ENCODE measurements at regions not wholly inside any gene's neighbourhood (a gene's known extent, or its start where the extent isn't known, plus 50 kb on each side); places are given as distances from the start of the nearest gene placed in this dataset.
"Not testable (repeated sequence)": the region's sequence is repeated elsewhere in the genome, so short reads cannot be mapped to it uniquely, and the experiment has no call there.

- DNase-seq (ENCODE audit: low read depth, low spot score) = no peak
Measured at GRCh38 chr4:98828801-98829200, 100.1 kb downstream of the EIF4E start.

DNA sequence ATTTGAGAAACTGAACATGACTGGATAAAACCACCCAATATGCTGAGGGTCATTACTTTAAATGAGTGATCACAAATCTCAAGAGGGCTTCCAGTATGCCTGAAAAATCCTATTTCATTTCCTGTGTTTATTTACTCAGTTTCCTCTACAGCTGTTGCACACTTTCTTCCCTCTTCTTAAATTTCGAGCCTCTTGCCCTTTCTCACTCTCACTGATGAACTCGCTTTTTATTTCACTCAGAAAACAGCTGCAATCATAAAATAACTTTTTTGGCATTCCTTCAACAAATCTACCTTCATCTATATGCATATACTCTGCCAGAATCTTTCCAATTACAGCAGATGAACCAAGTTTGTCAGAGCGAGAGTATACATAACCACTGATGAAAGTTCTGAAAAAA is 101.3 kb downstream of the EIF4E start:
- no peak for DNase-seq (ENCODE audit: low read depth, low spot score)

DNA sequence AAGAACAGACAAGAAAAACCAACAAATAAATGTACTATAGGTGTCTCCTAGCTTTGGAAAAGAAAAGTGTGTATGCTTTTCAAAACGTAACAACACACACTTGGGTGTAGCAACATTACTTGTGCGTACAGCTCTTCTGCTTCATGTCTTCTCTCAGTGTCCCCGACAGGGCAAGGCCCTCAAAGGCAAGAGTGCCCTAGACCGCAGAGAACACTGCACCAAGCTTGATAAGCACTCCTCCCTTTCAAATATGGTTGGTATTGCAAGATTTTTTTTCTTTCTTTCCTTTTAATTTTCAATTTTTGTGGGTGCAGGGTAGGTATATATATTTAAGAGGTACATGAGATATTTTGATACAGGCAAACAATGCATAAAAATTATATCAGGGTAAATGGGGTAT is 106.8 kb downstream of the EIF4E start:
- DNase-seq (ENCODE audit: low read depth, low spot score) = no peak

- not testable (repeated sequence) for DNase-seq (ENCODE audit: low read depth, low spot score)
Measured at GRCh38 chr4:98818116-98818515, 110.8 kb downstream of the EIF4E start.

GRCh38 chr4:98816816-98817215 is 112.1 kb downstream of the EIF4E start:
- no peak for DNase-seq (ENCODE audit: low read depth, low spot score)

- DNase-seq (ENCODE audit: low read depth, low spot score) = no peak
Measured at GRCh38 chr4:98816386-98816785, 112.5 kb downstream of the EIF4E start.

GRCh38 chr4:98804403-98804802 is 124.5 kb downstream of the EIF4E start:
- DNase-seq (ENCODE audit: low read depth, low spot score) = no peak

DNA sequence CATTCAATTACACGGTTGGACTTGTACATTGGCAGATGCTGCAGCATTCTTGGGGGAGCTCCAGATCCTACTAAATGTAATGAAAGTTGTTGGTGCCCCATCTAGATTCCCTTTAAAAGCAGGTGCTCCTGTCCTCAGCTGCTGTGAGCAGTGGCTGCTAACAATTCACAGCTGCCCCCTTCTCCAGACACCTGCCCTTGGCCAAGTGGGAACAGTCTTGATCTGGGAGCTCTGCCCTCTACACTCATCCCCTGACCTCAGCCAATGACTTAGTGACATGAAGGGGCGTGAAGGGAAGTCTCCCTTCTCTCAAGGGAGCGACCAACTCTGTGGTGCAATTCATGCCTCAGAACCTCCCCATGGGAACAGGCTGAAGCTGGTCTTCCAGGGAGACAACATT is 125.7 kb downstream of the EIF4E start:
- no peak for DNase-seq (ENCODE audit: low read depth, low spot score)

GRCh38 chr4:98802770-98803198 is 126.1 kb downstream of the EIF4E start:
- DNase-seq (ENCODE audit: low read depth, low spot score) = no peak

DNA sequence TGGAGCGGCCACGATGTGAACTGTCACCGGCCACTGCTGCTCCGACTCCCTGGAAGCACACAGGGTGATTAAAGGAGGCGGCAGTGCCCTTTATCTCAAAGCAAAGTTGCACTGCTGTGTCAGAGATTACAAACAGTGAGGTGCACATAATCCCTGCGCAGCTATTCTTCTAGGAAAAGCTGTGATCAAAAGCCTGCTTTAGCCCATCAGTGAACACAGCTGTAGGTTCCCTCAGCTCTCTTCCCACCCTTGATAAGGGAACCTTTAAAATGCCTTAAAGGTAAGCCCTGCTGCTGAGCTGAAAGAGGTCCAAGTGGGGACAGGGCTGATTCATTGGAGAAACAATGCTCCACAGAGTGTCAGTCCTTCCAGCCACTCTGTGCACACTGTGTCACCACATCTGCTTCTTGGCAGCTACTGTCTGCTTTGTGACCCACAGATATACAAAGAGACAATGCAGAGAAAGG is 127.6 kb downstream of the EIF4E start:
- no peak for DNase-seq (ENCODE audit: low read depth, low spot score)

GRCh38 chr4:98796991-98797390 is 131.9 kb downstream of the EIF4E start:
- DNase-seq (ENCODE audit: low read depth, low spot score) = no peak

GRCh38 chr4:98794565-98795205 is 134.2 kb downstream of the EIF4E start:
- DNase-seq (ENCODE audit: low read depth, low spot score) = no peak

GRCh38 chr4:98793658-98794057 is 135.2 kb upstream of the TSPAN5 start:
- no peak for DNase-seq (ENCODE audit: low read depth, low spot score)

DNA sequence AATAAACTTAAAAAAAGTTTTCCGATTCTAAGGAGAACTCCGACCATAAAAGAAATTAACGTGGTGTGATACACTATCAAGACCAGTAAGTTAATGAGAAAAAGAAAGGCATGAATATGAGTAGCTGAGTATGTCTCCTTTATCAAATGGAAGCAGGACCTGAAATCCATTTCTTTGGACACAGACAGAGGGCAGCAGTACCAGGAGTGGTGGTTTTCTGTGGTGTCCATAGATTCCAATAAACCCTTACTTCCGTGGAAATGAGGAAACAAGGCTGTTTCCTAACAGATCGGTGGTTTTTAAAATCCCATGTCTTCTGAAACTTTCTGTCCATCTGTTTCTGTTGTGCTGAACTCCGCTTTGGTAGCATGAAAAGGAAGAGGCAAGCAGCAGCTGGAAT is 128.5 kb upstream of the TSPAN5 start:
- no peak for DNase-seq (ENCODE audit: low read depth, low spot score)

- no peak for DNase-seq (ENCODE audit: low read depth, low spot score)
Measured at GRCh38 chr4:98784947-98785706, 126.7 kb upstream of the TSPAN5 start.

DNA sequence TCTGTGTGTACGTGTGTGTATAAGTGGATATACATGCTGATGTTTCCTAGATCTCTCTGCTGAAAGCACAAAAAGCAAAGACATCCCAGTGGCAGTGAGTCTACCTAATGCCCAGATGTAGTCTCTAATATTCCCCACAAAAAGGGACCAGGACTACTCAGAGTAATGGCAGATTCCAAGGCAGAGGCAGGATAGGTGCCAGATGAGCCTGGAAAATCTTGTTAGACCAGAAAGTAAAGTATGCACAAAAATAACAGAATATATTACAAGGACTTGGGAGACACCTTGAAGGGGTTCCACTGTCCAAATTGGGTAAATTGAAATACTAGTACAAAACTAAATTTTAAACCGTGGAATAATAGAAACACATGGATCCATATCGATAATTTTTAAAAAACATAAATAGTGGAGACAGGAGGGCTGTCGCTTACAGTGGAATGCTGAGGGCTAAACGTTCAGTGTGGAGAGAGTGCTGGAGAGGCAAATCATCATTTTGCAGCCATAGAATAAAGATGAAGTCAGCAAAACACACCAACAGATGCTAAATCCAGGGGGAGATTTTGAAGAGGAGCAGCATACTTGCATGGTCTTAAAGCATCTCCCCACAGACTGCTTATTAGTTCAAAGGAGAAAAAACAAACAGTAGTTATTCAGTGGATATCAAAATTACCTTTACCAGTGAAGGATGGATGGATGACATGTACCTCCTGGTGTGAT is 123.4 kb upstream of the TSPAN5 start:
- no peak for DNase-seq (ENCODE audit: low read depth, low spot score)

DNA sequence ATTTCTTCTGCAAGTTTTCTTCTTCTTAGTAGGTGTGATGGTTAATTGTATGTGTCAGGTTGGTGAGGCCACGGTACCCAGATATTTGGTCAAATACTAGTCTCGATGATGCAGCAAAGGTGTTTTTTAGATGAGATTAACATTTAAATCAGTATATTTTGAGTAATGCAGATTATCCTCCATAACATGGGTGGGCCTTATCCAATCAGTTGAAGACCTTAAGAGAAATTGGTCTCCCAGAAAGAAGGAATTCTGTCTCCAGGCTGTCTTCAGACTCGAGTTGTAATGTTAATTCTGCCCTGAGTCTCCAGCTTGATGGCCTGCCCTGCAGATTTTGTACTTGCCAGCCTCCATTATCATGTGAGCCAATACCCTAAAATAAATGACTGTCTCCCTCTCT is 122.5 kb upstream of the TSPAN5 start:
- no peak for DNase-seq (ENCODE audit: low read depth, low spot score)

- DNase-seq (ENCODE audit: low read depth, low spot score) = no peak
Measured at GRCh38 chr4:98779088-98779487, 120.7 kb upstream of the TSPAN5 start.

- DNase-seq (ENCODE audit: low read depth, low spot score) = peak; percentile 39
Measured at GRCh38 chr4:98778206-98778605, 119.8 kb upstream of the TSPAN5 start.

GRCh38 chr4:98775672-98776071 is 117.3 kb upstream of the TSPAN5 start:
- no peak for DNase-seq (ENCODE audit: low read depth, low spot score)

DNA sequence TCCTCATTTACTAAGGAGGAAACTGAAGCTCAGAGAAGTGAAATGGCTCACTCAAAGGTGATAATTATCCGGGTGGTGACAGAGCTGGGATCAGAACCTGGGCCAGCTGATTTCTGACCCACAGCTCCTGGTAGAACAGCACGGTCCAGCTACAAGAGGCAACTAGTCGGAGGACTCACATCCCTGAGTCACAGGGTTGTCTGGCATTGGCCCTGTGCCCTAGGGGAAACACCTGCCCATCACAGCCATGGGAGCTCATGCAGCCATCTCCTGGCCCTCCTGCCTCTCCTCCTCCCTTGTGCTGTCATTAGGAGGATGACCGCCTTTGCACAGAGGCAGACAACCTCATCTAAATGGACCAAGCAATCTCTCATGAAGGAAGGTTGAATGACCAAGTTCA is 115.2 kb upstream of the TSPAN5 start:
- no peak for DNase-seq (ENCODE audit: low read depth, low spot score)

- DNase-seq (ENCODE audit: low read depth, low spot score) = no peak
Measured at GRCh38 chr4:98771959-98772632, 113.7 kb upstream of the TSPAN5 start.
